A549 (cell line): ENCODE measurements at regions not wholly inside any gene's neighbourhood (a gene's known extent, or its start where the extent isn't known, plus 50 kb on each side); places are given as distances from the start of the nearest gene placed in this dataset.

Source experiments
- ATAC-seq, 2 experiments: fragments of 200-7000 bp in 1 of 2; fragments of >200 bp in 1 of 2; cut with Nextera tagmentation in 1 of 2; cut with Tn5 transposase in 1 of 2; 3 replicates each; pipeline versions ENCODE4 v1.8.0 to v1.9.1; 2018 to 2020; ENCODE audit warnings: mild to moderate bottlenecking in 1 of 2, moderate library complexity in 1 of 2
- CTCF ChIA-PET: fragments of 300-600 bp; sonication (Branson Sonifier 250); formaldehyde crosslinking; extraction: SDS; loops from one replicate; lab custom pipeline; 2021; ENCODE audit warnings: antibody characterized with exemption, inconsistent platforms; lab: Yijun Ruan, JAX
- POLR2A ChIA-PET: fragments of 350-600 bp; formaldehyde crosslinking; extraction: SDS; loops from one replicate; lab custom pipeline; 2021; ENCODE audit warnings: antibody characterized with exemption, inconsistent platforms; lab: Yijun Ruan, JAX
- DNase-seq, 2 experiments: peaks; one replicate each; pipeline versions ENCODE4 v3.0.0 to v3.0.0-alpha.2; 2011 to 2016; ENCODE audit warnings: low read depth in 1 of 2, low spot score in 1 of 2
- FAIRE-seq: peaks from 2 replicates; lab custom pipeline; 2011; peaks lifted over from hg19 to GRCh38; lab: Jason Lieb, UNC
- H3K27ac ChIP-seq, 2 experiments: fragments of >200 bp; sonication (Bioruptor Twin); formaldehyde crosslinking; 3 replicates each; pipeline ENCODE4 v1.5.1; 2016 to 2017
- H3K4me1 ChIP-seq: fragments of >200 bp; sonication (Bioruptor Twin); formaldehyde crosslinking; 3 replicates; pipeline ENCODE4 v1.6.1; 2016
- H3K4me2 ChIP-seq: fragments of >200 bp; sonication (Bioruptor Twin); formaldehyde crosslinking; 3 replicates; pipeline ENCODE4 v1.6.1; 2016
- H3K4me3 ChIP-seq: fragments of >200 bp; sonication (Bioruptor Twin); formaldehyde crosslinking; 3 replicates; pipeline ENCODE4 v1.5.1; 2016
- H3K9me3 ChIP-seq: fragments of >200 bp; sonication (Bioruptor Twin); formaldehyde crosslinking; 3 replicates; pipeline ENCODE4 v1.6.1; 2016
- ATOH8 ChIP-seq: fragments of 250-450 bp; sonication (Bioruptor Pico); IDR thresholded peaks from 2 replicates; pipeline ENCODE4 v1.5.0; 2020; ENCODE audit warnings: low read depth, mild to moderate bottlenecking, moderate library complexity
- BHLHE40 ChIP-seq: IDR thresholded peaks from 2 replicates; pipeline ENCODE4 v1.6.1; 2012; ENCODE audit warnings: low read depth, low read length, inconsistent platforms
- CEBPB ChIP-seq, 2 experiments: fragments of >200 bp in 1 of 2; sonication (Bioruptor Twin) in 1 of 2; formaldehyde crosslinking in 1 of 2; IDR thresholded peaks; 2 replicates each; pipeline ENCODE4 v1.6.1; 2012 to 2016
- CHD4 ChIP-seq: fragments of 200-600 bp; sonication (generic); IDR thresholded peaks from 2 replicates; pipeline ENCODE4 v1.6.1; 2016; ENCODE audit warnings: antibody characterized with exemption, mild to moderate bottlenecking, borderline replicate concordance
- E2F6 ChIP-seq: IDR thresholded peaks from 2 replicates; pipeline ENCODE4 v1.6.1; 2012; ENCODE audit warnings: low read depth, borderline replicate concordance
- EHMT2 ChIP-seq: fragments of 200-600 bp; sonication (generic); IDR thresholded peaks from 2 replicates; pipeline ENCODE4 v1.6.1; 2016; ENCODE audit warnings: antibody characterized with exemption, low read depth, mild to moderate bottlenecking, moderate library complexity
- EP300 ChIP-seq, 2 experiments: fragments of >200 bp; sonication (Bioruptor Twin); formaldehyde crosslinking; IDR thresholded peaks; 2 replicates in 1 of 2; 3 replicates in 1 of 2; pipeline ENCODE4 v1.6.1; 2016 to 2017
- GATA3 ChIP-seq: IDR thresholded peaks from 2 replicates; pipeline ENCODE4 v1.6.1; 2012; ENCODE audit warnings: borderline replicate concordance
- HDAC2 ChIP-seq: fragments of 200-600 bp; sonication (generic); IDR thresholded peaks from 2 replicates; pipeline ENCODE4 v1.6.1; 2016
- HMGXB4 ChIP-seq: fragments of 250-450 bp; sonication (Bioruptor Pico); IDR thresholded peaks from 2 replicates; pipeline ENCODE4 v1.5.0; 2021; ENCODE audit warnings: mild to moderate bottlenecking, moderate library complexity, borderline replicate concordance
- HOXA7 ChIP-seq: fragments of 250-450 bp; sonication (Bioruptor Pico); IDR thresholded peaks from 2 replicates; pipeline ENCODE4 v1.5.0; 2020; ENCODE audit warnings: mild to moderate bottlenecking, moderate library complexity
- HOXB13 ChIP-seq: fragments of 250-450 bp; sonication (Bioruptor Pico); IDR thresholded peaks from 2 replicates; pipeline ENCODE4 v1.5.0; 2020; ENCODE audit warnings: low read depth, mild to moderate bottlenecking, moderate library complexity
- JUN ChIP-seq, 2 experiments: fragments of >200 bp; sonication (Bioruptor Twin); formaldehyde crosslinking; IDR thresholded peaks; 2 replicates in 1 of 2; 3 replicates in 1 of 2; pipeline ENCODE4 v1.6.1; 2016 to 2017
- JUNB ChIP-seq: fragments of >200 bp; sonication (Bioruptor Twin); formaldehyde crosslinking; IDR thresholded peaks from 2 replicates; pipeline ENCODE4 v1.6.1; 2016
- KDM5A ChIP-seq: fragments of 200-600 bp; sonication (generic); IDR thresholded peaks from 2 replicates; pipeline ENCODE4 v1.6.1; 2016; ENCODE audit warnings: antibody characterized with exemption, mild to moderate bottlenecking
- MAX ChIP-seq: IDR thresholded peaks from 2 replicates; pipeline ENCODE4 v1.6.1; 2012
- NFE2L2 ChIP-seq: fragments of 150-350 bp; conservative IDR thresholded peaks from 2 replicates; pipeline ENCODE4 v1.6.1; 2014; ENCODE audit warnings: low read length
- NPAS2 ChIP-seq: fragments of 250-450 bp; sonication (Bioruptor Pico); IDR thresholded peaks from 2 replicates; pipeline ENCODE4 v1.8.0; 2022; ENCODE audit warnings: mild to moderate bottlenecking, moderate library complexity, borderline replicate concordance
- NR3C1 ChIP-seq: fragments of >200 bp; sonication (Bioruptor Twin); formaldehyde crosslinking; IDR thresholded peaks from 3 replicates; pipeline ENCODE4 v1.6.1; 2017
- PBX3 ChIP-seq: IDR thresholded peaks from 2 replicates; pipeline ENCODE4 v1.6.1; 2012
- POLR2A ChIP-seq: IDR thresholded peaks from 2 replicates; pipeline ENCODE4 v1.6.1; 2012; ENCODE audit warnings: mild to moderate bottlenecking, low read length
- RAD21 ChIP-seq, 2 experiments: fragments of >200 bp in 1 of 2; sonication (Bioruptor Twin) in 1 of 2; formaldehyde crosslinking in 1 of 2; IDR thresholded peaks in 1 of 2; conservative IDR thresholded peaks in 1 of 2; 2 replicates in 1 of 2; 3 replicates in 1 of 2; pipeline ENCODE4 v1.6.1; 2012 to 2018; ENCODE audit warnings: inconsistent platforms in 1 of 2
- REST ChIP-seq: fragments of 200-600 bp; sonication (generic); IDR thresholded peaks from 2 replicates; pipeline ENCODE4 v1.6.1; 2016; ENCODE audit warnings: antibody characterized with exemption, mild to moderate bottlenecking, moderate library complexity
- SREBF2 ChIP-seq: fragments of 450-650 bp; IDR thresholded peaks from 2 replicates; pipeline ENCODE4 v1.6.1; 2014; ENCODE audit warnings: mild to moderate bottlenecking, moderate library complexity
- TFCP2L1 ChIP-seq: fragments of 250-450 bp; sonication (Bioruptor Pico); IDR thresholded peaks from 2 replicates; pipeline ENCODE4 v1.5.0; 2021; ENCODE audit warnings: mild to moderate bottlenecking
- USF2 ChIP-seq: fragments of 450-650 bp; IDR thresholded peaks from 2 replicates; pipeline ENCODE4 v1.6.1; 2014; ENCODE audit warnings: antibody characterized with exemption
- ZC3H11A ChIP-seq: fragments of 450-650 bp; IDR thresholded peaks from 2 replicates; pipeline ENCODE4 v1.6.1; 2014; ENCODE audit warnings: antibody characterized with exemption, mild to moderate bottlenecking
- ZNF302 ChIP-seq: fragments of 250-450 bp; sonication (Bioruptor Pico); IDR thresholded peaks from 2 replicates; pipeline ENCODE4 v1.9.0; 2021; ENCODE audit warnings: inconsistent platforms, mild to moderate bottlenecking, moderate library complexity
- WGBS: methylation state at CpG from one replicate; pipeline ENCODE4 v1.1.6; 2017; ENCODE audit errors: missing lambda C conversion rate; 5-methylcytosine and 5-hydroxymethylcytosine counted together

- FAIRE-seq (no peak), DNase-seq (no peak), ATAC-seq (no peak)
- CTCF ChIA-PET: no interaction called here
- H3K4me1 ChIP-seq: no peaks in the 10 kb centered on the region
- H3K4me3 ChIP-seq: no peak overlapping the region
- H3K9me3 ChIP-seq: no peaks in the 10 kb centered on the region
- H3K4me2 ChIP-seq: no peak overlapping the region
- no peak overlapping the region for H3K27ac ChIP-seq
- POLR2A ChIA-PET: no interaction called here
- TF ChIP-seq JUN (IDR thresholded peaks at IDR 0.05) (no peak), ATOH8 (CRISPR knock-in tag) (no peak), RAD21 (conservative IDR thresholded peaks at IDR 0.05 in 1 of 2, IDR thresholded peaks at IDR 0.05 in 1 of 2) (no peak), ZC3H11A (no peak), EP300 (IDR thresholded peaks at IDR 0.05) (no peak), REST (no peak), HMGXB4 (no peak), PBX3 (no peak), NR3C1 (no peak), GATA3 (no peak), BHLHE40 (no peak), MAX (no peak), SREBF2 (no peak), EHMT2 (no peak), TFCP2L1 (no peak), NFE2L2 (no peak), CHD4 (no peak)
Measured at GRCh38 chr13:73993661-73994060, 140.5 kb downstream of the KLF12 start.

GRCh38 chr13:73991884-73992283, 142.3 kb downstream of the KLF12 start:
- POLR2A ChIA-PET: no interaction called here

GRCh38 chr13:73991384-73991783, 142.8 kb downstream of the KLF12 start:
- DNase-seq (no peak), ATAC-seq (no peak), FAIRE-seq (no peak)
- Histone ChIP-seq H3K4me1 (no peaks in the 10 kb centered on the region), H3K9me3 (no peaks in the 10 kb centered on the region), H3K4me3 (no peak overlapping the region), H3K27ac (no peak overlapping the region), H3K4me2 (no peak overlapping the region)
- ChIA-PET CTCF (no interaction called here), POLR2A (no interaction called here)
- WGBS: 45% methylated on average over 1 of the region's 1 CpG
- no peak for TF ChIP-seq EHMT2
- no peak for TF ChIP-seq USF2
- TF ChIP-seq GATA3: no peak
- no peak for TF ChIP-seq KDM5A
- TF ChIP-seq SREBF2: no peak
- TF ChIP-seq HOXA7: no peak
- TF ChIP-seq E2F6: no peak
- no peak for TF ChIP-seq ZNF302
- no peak for TF ChIP-seq HDAC2
- no peak for TF ChIP-seq CEBPB (IDR thresholded peaks at IDR 0.05)
- TF ChIP-seq JUN (IDR thresholded peaks at IDR 0.05): no peak
- TF ChIP-seq POLR2A: no peak
- no peak for TF ChIP-seq JUNB

More at GRCh38 chr13:73991884-73992283, 142.3 kb downstream of the KLF12 start:
- TF ChIP-seq NPAS2 (no peak), HOXB13 (CRISPR knock-in tag) (no peak), HOXA7 (no peak)
- TF ChIP-seq, all 56 proteins: peak for 0
- no peaks in the 10 kb centered on the region for H3K4me1 ChIP-seq
- CTCF ChIA-PET: no interaction called here
- no peaks in the 10 kb centered on the region for H3K9me3 ChIP-seq
- 76% methylated on average over 3 of the region's 3 CpGs for WGBS
- DNase-seq: no peak
- no peak overlapping the region for H3K27ac ChIP-seq
- FAIRE-seq: no peak
- no peak overlapping the region for H3K4me3 ChIP-seq
- no peak for ATAC-seq
- no peak overlapping the region for H3K4me2 ChIP-seq
